ENCODE measurements at regions not wholly inside any gene's neighbourhood (a gene's known extent, or its start where the extent isn't known, plus 50 kb on each side); places are given as distances from the start of the nearest gene placed in this dataset.

DNA sequence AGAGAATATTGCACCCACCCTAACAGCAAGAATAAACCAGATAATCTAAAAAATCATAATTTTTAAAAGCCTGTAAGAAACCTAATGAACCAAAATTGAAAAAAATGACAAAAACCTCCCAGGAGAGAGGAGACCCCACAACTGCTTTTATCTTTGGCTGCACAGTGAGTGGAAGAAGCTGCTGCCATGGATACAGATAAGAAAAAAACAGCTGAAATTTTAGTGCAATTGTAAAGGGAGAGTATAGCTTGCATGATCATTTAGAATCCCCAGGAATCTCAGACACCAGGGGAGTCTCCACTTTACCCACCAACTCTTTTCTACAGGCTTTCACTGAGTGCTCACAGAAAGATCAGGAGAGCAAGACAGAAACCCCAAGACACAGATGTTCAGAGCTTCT, 338.1 kb upstream of the NCKAP5 start:
- POLR2A ChIA-PET = no interaction called here
- CTCF ChIA-PET = no interaction called here

GRCh38 chr2:133906926-133907325, 338.7 kb upstream of the NCKAP5 start:
- CTCF ChIA-PET = no interaction called here
- POLR2A ChIA-PET = no interaction called here

DNA sequence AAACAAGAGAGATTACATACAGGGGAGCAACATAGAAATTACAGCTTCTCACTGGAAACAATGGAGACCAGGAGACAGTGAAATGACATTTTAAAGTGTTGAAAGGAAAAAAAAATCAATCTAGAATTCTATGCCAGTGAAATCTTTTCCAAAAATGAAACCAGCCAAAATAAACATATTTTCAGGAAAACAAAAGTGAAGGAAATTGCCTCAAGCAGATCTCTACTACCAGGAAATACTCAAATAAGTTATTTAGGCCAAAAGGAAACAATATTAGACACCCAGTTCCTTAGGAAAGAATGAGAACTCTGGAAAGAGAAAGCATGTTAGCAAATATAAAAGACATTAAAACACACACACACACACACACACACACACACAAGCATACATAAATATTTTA, 339.9 kb upstream of the NCKAP5 start:
- CTCF ChIA-PET = no interaction called here
- POLR2A ChIA-PET = no interaction called here

DNA sequence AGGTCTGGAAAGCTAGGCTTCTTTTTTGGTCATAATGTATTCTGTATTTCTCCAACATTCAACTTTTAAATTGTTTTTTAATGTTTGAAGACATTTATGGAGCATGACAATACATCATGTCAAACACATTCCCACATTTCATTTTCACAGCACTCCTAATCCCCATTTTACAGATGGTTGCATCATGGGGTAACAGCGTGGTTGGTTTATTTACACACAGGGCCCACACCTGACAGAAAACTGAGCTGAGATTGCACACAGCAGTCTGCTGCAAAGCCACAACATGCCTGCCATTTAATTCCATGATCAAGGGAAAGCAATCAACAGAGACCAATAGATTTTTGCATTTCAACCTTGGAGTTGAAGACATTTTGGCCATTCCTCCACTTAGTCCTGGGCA, 335.7 kb upstream of the MGAT5 start:
- CTCF ChIA-PET = no interaction called here
- POLR2A ChIA-PET = no interaction called here

- CTCF ChIA-PET = no interaction called here
- POLR2A ChIA-PET = no interaction called here
Observed at GRCh38 chr2:133919285-133919684, 334.6 kb upstream of the MGAT5 start.

GRCh38 chr2:133927894-133928293, 326.0 kb upstream of the MGAT5 start:
- POLR2A ChIA-PET = no interaction called here
- CTCF ChIA-PET = no interaction called here

- CTCF ChIA-PET = no interaction called here
- POLR2A ChIA-PET = no interaction called here
Observed at GRCh38 chr2:133936096-133936495, 317.8 kb upstream of the MGAT5 start.

GRCh38 chr2:133936601-133937000, 317.3 kb upstream of the MGAT5 start:
- POLR2A ChIA-PET = no interaction called here
- CTCF ChIA-PET = no interaction called here

DNA sequence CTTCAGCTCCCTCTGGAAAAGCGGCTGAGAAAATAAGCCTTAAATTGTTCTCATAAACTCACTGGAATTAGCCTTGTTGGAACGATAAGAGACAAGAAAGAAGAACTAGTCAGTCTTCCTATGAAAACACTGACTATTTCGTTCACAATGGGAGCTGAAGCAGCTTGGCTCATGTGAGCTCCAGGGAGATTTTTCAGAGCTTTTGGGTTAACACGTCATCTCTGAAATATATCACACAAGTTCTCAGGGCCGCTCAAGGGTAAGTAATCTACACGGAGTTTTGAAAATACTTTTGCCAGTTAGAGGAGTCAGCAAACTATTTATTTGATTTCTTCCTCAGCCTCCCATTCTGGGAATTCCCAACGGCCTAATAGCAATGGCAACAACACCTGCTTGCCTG, 316.2 kb upstream of the MGAT5 start:
- ChIA-PET POLR2A (no interaction called here), CTCF (no interaction called here)

- CTCF ChIA-PET = no interaction called here
- POLR2A ChIA-PET = no interaction called here
Observed at GRCh38 chr2:133940134-133940533, 313.7 kb upstream of the MGAT5 start.

DNA sequence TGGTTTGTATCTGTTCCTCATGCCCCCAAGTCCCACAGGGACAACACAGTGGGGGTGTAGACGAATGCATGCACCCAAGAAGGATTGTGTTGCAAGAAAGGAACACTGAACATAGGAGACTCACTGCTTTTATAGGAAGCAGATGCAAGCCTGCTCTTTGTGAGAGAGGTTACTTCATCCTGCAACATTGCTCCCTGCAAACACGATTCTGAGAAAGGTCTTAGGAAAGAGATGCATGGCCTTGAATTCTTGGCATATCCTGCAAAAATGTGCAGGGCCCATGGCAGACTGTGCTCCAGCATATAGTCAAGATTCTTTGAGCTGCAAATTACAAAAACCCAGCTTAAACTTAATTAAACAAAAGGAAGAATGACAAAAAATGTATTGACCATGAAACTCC, 312.2 kb upstream of the MGAT5 start:
- CTCF ChIA-PET = interaction anchor here (0.6 kb wide), 1 partner anchor 55 kb away, joined by 3 read pairs; no protein-coding TSS in a partner anchor
- POLR2A ChIA-PET = no interaction called here

GRCh38 chr2:133942398-133942797, 311.5 kb upstream of the MGAT5 start:
- ChIA-PET CTCF (no interaction called here), POLR2A (no interaction called here)

DNA sequence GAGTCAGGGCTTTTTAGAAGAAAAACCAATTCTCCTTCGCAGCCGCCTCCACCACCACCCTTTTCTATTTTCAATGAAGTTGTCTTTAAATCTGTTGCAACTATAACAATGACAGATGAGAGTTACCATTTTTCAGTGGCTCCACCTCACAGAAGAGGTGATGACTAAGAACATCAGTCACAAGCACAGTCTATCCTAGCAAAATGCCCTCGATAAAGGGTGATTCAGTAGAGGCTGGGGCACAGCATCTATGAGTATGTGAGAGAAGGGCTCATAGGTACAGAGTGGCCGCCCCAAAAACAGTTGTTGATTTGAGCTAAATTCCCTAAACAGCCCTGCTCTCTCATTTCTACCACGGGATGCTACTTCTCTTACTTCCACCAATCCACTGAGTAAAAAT, 310.8 kb upstream of the MGAT5 start:
- POLR2A ChIA-PET = no interaction called here
- CTCF ChIA-PET = no interaction called here

DNA sequence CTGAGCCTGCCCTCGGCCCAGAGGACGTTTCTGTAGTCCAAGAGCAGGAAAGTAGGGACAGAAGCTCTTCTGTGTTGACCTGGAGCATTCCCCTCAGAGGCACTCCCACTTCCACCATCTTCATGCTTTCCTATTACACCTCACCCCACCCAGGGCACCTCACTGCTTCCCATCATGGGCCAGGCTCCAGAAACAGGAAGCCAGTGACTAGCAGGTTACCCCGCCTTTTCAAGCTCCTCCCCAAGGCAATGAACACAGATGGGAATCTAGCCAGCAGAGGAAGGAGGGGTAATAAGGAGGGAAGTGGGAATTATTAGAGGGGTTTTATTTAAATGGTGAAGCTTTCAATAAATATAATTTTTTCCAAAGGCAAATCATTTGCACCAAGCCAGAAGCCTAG, 308.8 kb upstream of the MGAT5 start:
- CTCF ChIA-PET = no interaction called here

GRCh38 chr2:133947057-133947456, 306.8 kb upstream of the MGAT5 start:
- CTCF ChIA-PET = no interaction called here
- POLR2A ChIA-PET = no interaction called here

More for the DNA sequence above, 308.8 kb upstream of the MGAT5 start:
- POLR2A ChIA-PET = no interaction called here

DNA sequence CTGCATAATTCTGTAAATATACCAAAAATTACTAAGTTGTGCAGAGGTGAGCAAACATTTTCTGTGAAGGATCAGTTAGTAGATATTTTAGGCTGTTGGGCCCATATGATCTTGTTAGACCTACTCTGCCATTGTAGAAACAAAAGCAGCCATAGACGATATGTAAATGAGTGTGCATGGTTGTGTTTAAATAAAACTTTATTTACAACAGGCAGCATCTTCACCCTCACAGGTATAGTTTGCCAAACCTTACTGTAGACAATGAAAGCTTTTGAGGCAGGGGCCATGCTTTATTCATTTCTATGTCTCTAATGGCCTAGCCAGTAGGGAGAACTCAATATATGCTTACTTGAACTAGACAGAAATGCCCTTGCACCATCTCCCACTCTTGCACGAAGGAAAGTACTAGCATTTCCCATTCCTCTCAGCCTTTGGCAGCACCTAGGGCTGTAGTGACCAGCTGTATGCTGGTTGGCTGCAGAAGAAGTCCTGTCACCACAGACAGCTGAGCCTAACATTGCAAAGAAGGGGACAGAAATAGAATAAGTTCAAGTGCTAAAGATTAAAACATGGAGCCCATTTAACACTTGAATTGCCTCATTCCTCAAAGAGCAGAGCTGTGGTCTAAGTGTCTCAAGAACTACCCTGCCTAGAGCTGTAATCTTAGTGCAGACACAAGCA, 305.1 kb upstream of the MGAT5 start:
- ChIA-PET POLR2A (no interaction called here), CTCF (no interaction called here)

GRCh38 chr2:133949595-133949994, 304.3 kb upstream of the MGAT5 start:
- ChIA-PET CTCF (no interaction called here), POLR2A (no interaction called here)

GRCh38 chr2:133951209-133951608, 302.7 kb upstream of the MGAT5 start:
- POLR2A ChIA-PET = no interaction called here

DNA sequence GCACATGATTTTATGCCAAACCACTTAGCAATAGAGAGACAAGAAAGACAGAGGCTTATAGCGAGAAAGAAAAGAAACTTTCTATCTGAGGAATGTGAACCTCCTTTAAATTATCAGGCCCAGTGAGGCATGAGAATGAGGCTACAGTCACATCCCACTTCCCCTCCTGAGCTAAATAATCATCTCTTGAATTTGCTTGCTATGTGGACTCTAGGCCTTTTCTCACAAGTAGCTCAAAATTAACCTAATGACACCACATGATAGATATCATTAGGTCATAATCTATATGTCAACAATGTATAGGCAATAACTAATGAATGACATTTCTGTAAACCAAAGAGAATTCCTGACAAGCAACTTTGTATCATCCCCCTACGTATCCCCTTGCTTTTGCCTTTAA, 301.5 kb upstream of the MGAT5 start:
- POLR2A ChIA-PET = no interaction called here
- CTCF ChIA-PET = no interaction called here

More at GRCh38 chr2:133951209-133951608, 302.7 kb upstream of the MGAT5 start:
- CTCF ChIA-PET = no interaction called here

GRCh38 chr2:133952896-133953295, 301.0 kb upstream of the MGAT5 start:
- POLR2A ChIA-PET = no interaction called here
- CTCF ChIA-PET = no interaction called here

DNA sequence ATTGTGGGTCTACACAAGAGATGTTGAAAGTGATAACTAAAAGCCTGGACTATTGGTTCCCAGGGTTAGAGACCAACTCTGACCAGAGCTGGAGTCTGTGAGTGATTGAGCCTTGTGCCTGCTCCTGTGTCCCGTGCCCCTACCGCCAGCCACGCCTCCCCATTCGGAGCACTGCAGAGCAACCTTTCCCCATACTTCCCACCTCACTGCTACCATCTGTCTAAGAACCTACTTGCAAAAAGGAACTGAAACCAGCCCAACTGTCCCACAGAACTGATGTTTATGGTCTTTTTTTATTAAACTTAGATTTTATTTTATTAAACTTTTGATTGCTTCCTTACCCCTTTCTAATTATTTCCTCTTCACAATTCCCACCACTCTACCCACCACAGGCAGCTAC, 300.3 kb upstream of the MGAT5 start:
- ChIA-PET CTCF (no interaction called here), POLR2A (no interaction called here)

GRCh38 chr2:133954636-133955035, 299.2 kb upstream of the MGAT5 start:
- ChIA-PET CTCF (no interaction called here), POLR2A (no interaction called here)

DNA sequence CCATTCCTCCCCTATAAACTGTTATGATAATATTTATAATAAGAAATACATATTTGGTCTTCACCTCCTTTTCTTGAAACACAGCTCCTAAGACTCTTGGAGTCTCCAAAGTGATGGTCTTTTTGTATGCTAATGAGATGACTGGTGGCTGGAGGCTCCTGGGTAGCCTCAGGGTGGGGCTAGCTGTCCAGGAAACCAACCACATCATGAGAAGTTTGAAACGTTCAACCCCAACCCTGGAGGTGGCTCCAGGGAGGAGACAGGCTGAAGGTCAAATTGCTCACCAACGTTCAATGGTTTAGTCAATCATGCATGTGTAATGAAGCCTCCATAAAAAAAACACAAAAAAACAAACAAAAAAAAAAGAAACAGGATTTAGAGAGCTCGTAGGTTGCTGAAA, 298.7 kb upstream of the MGAT5 start:
- POLR2A ChIA-PET = no interaction called here
- CTCF ChIA-PET = no interaction called here

Measured in activated CD8-positive, alpha-beta memory T cell treated with anti-CD3 and anti-CD28 coated beads for 36 hours (primary cell).